ENCODE measurements at regions not wholly inside any gene's neighbourhood (a gene's known extent, or its start where the extent isn't known, plus 50 kb on each side); places are given as distances from the start of the nearest gene placed in this dataset.

DNA sequence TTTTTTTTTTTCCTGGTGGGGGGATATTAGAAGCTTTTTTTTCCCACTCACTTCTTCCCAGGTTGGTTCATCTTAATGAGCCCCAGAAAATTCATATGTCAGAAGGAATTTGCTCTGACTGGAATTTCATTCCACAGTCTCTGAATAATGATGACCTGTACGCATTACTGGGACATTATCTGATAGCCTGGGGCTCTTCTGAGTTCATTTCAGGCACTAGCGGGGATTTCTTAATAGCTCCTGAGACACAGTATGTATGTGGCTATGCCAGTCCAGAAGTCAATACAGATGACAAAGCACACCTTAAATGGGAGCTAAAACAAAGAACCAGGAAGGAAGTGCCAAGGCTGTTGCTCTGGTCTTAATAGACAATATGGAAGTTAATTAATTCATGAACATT, 295.2 kb upstream of the IGFBP7 start:
- no peak for TF ChIP-seq EZH2 (IDR thresholded peaks at IDR 0.05; ENCODE audit: borderline replicate concordance, low read length)
- TF ChIP-seq, protein P1, sequence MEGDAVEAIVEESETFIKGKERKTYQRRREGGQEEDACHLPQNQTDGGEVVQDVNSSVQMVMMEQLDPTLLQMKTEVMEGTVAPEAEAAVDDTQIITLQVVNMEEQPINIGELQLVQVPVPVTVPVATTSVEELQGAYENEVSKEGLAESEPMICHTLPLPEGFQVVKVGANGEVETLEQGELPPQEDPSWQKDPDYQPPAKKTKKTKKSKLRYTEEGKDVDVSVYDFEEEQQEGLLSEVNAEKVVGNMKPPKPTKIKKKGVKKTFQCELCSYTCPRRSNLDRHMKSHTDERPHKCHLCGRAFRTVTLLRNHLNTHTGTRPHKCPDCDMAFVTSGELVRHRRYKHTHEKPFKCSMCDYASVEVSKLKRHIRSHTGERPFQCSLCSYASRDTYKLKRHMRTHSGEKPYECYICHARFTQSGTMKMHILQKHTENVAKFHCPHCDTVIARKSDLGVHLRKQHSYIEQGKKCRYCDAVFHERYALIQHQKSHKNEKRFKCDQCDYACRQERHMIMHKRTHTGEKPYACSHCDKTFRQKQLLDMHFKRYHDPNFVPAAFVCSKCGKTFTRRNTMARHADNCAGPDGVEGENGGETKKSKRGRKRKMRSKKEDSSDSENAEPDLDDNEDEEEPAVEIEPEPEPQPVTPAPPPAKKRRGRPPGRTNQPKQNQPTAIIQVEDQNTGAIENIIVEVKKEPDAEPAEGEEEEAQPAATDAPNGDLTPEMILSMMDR (IDR thresholded peaks at IDR 0.05; ENCODE audit: low read length), result no peak

All from OCI-LY1 (cell line).